Trophoblast cell (in vitro differentiated cells and primary cell): ENCODE measurements at regions not wholly inside any gene's neighbourhood (a gene's known extent, or its start where the extent isn't known, plus 50 kb on each side); places are given as distances from the start of the nearest gene placed in this dataset.

Experiments
- DNase-seq, 2 donors: peaks; one replicate each; pipeline ENCODE4 v3.0.0-alpha.2; 2016
- H2AFZ ChIP-seq: 2 replicates; pipeline ENCODE4 v1.6.1; 2013; ENCODE audit warnings: low read length, moderate library complexity, mild to moderate bottlenecking; ENCODE audit not compliant: insufficient read depth, poor library complexity
- H2AK5ac ChIP-seq: 2 replicates; pipeline ENCODE4 v1.6.1; 2013; ENCODE audit warnings: mild to moderate bottlenecking, low read length
- H2BK120ac ChIP-seq: 2 replicates; pipeline ENCODE4 v1.6.1; 2013; ENCODE audit warnings: low read length, mild to moderate bottlenecking, moderate library complexity; ENCODE audit not compliant: insufficient read depth, poor library complexity
- H2BK12ac ChIP-seq: 2 replicates; pipeline ENCODE4 v1.6.1; 2013; ENCODE audit warnings: mild to moderate bottlenecking, low read length, moderate library complexity
- H2BK5ac ChIP-seq: 2 replicates; pipeline ENCODE4 v1.6.1; 2013; ENCODE audit warnings: low read length, low read depth, moderate library complexity, mild to moderate bottlenecking; ENCODE audit not compliant: poor library complexity
- H3K14ac ChIP-seq: 2 replicates; pipeline ENCODE4 v1.6.1; 2013; ENCODE audit warnings: mild to moderate bottlenecking, low read length
- H3K18ac ChIP-seq: 2 replicates; pipeline ENCODE4 v1.6.1; 2013; ENCODE audit warnings: mild to moderate bottlenecking, low read length
- H3K23ac ChIP-seq: 2 replicates; pipeline ENCODE4 v1.6.1; 2013; ENCODE audit warnings: low read length
- H3K27ac ChIP-seq: 2 replicates; pipeline ENCODE4 v1.5.1; 2013; ENCODE audit warnings: low read depth, mild to moderate bottlenecking, inconsistent platforms, low read length, moderate library complexity
- H3K27me3 ChIP-seq: 2 replicates; pipeline ENCODE4 v1.6.1; 2013; ENCODE audit warnings: inconsistent platforms, mild to moderate bottlenecking, low read length, moderate library complexity; ENCODE audit not compliant: insufficient read depth
- H3K36me3 ChIP-seq, 2 experiments: 1 replicate in 1 of 2; 2 replicates in 1 of 2; pipeline ENCODE4 v1.6.1; 2013; ENCODE audit warnings: low read length in 2 of 2, mild to moderate bottlenecking in 2 of 2, moderate library complexity in 1 of 2; ENCODE audit not compliant: insufficient read depth in 2 of 2, control insufficient read depth in 1 of 2
- H3K4ac ChIP-seq: 2 replicates; pipeline ENCODE4 v1.6.1; 2013; ENCODE audit warnings: low read depth, mild to moderate bottlenecking, low read length, moderate library complexity
- H3K4me1 ChIP-seq, 2 experiments: 1 replicate in 1 of 2; 2 replicates in 1 of 2; pipeline ENCODE4 v1.6.1; 2013; ENCODE audit warnings: low read length in 2 of 2, mild to moderate bottlenecking in 2 of 2, moderate library complexity in 1 of 2; ENCODE audit not compliant: insufficient read depth in 2 of 2, control insufficient read depth in 1 of 2
- H3K4me2 ChIP-seq: 2 replicates; pipeline ENCODE4 v1.6.1; 2013; ENCODE audit warnings: inconsistent platforms, mild to moderate bottlenecking, low read length, moderate library complexity
- H3K4me3 ChIP-seq: 2 replicates; pipeline ENCODE4 v1.5.1; 2013; ENCODE audit warnings: mild to moderate bottlenecking, low read depth, low read length, inconsistent platforms
- H3K79me1 ChIP-seq: one replicate; pipeline ENCODE4 v1.6.1; 2013; ENCODE audit warnings: low read length
- H3K79me2 ChIP-seq: 2 replicates; pipeline ENCODE4 v1.6.1; 2013; ENCODE audit warnings: low read length, mild to moderate bottlenecking; ENCODE audit not compliant: control insufficient read depth, insufficient read depth, poor library complexity
- H3K9ac ChIP-seq: 2 replicates; pipeline ENCODE4 v1.6.1; 2013; ENCODE audit warnings: mild to moderate bottlenecking, low read length
- H3K9me3 ChIP-seq: 2 replicates; pipeline ENCODE4 v1.6.1; 2013; ENCODE audit warnings: low read depth, mild to moderate bottlenecking, control low read depth, inconsistent platforms, low read length; ENCODE audit not compliant: insufficient read depth
- H4K12ac ChIP-seq: 2 replicates; pipeline ENCODE4 v1.6.1; 2013; ENCODE audit warnings: low read depth, mild to moderate bottlenecking, low read length, moderate library complexity
- H4K8ac ChIP-seq: 2 replicates; pipeline ENCODE4 v1.6.1; 2013; ENCODE audit warnings: low read depth, mild to moderate bottlenecking, low read length, moderate library complexity
- H4K91ac ChIP-seq: one replicate; pipeline ENCODE4 v1.6.1; 2013; ENCODE audit warnings: low read depth, mild to moderate bottlenecking, low read length, moderate library complexity
- WGBS: extraction: QIAGEN DNeasy Blood & Tissue Kit; methylation state at CpG from one replicate; pipeline ENCODE4 v1.1.7; 2013; ENCODE audit warnings: missing lambda C conversion rate; ENCODE audit not compliant: insufficient read length, insufficient coverage; ENCODE audit errors: extremely low coverage; 5-methylcytosine and 5-hydroxymethylcytosine counted together

DNA sequence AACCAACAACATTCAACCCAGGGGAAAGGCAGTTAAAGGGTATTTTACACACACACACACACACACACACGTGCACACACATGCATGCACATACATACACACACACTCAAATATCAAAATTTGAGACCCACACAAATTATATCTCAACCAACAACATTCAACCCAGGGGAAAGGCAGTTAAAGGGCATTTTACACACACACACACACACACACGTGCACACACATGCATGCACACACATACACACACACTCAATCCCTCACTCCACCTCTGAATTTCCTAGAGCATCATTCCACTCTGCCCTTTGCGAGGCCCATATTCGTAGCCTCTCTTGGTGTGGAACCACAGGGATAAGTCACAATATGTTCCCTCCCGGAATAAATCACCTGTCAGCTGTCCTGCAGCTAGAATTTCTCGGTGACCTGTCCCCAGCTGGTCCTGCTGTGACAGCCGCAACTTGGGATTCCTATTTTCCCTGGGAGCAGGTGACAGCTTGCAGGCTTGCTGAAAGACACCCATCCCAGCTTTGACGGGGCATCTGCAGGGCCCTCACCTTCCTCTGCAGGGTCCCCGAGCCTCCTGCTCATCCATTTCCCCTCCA, 122.7 kb downstream of the PSMG1 start:
- no peak overlapping the region for H4K8ac ChIP-seq
- no peak overlapping the region for H3K9ac ChIP-seq
- no peaks in the 10 kb centered on the region for H3K79me2 ChIP-seq
- no peak overlapping the region for H3K4me2 ChIP-seq
- H2AK5ac ChIP-seq, result no peak overlapping the region
- no peak overlapping the region for H3K4ac ChIP-seq
- H3K27me3 ChIP-seq, result no peaks in the 10 kb centered on the region
- no peak overlapping the region for H2AFZ ChIP-seq
- no peak overlapping the region for H2BK5ac ChIP-seq
- no peak overlapping the region for H2BK120ac ChIP-seq
- H3K27ac ChIP-seq, result no peak overlapping the region
- no peak overlapping the region for H3K23ac ChIP-seq
- no peaks in the 10 kb centered on the region for H3K4me1 ChIP-seq
- no peak overlapping the region for H4K91ac ChIP-seq
- no peak overlapping the region for H3K4me3 ChIP-seq
- no peak overlapping the region for H4K12ac ChIP-seq
- no CpG with 5 or more reads among the region's 9 CpGs for WGBS
- peaks cover 9% of the 10 kb centered on the region for H3K9me3 ChIP-seq
- no peak overlapping the region for H2BK12ac ChIP-seq
- H3K79me1 ChIP-seq, result no peaks in the 10 kb centered on the region
- no peak for DNase-seq
- no peaks in the 10 kb centered on the region for H3K36me3 ChIP-seq
- H3K18ac ChIP-seq, result no peak overlapping the region
- H3K14ac ChIP-seq, result no peak overlapping the region

DNA sequence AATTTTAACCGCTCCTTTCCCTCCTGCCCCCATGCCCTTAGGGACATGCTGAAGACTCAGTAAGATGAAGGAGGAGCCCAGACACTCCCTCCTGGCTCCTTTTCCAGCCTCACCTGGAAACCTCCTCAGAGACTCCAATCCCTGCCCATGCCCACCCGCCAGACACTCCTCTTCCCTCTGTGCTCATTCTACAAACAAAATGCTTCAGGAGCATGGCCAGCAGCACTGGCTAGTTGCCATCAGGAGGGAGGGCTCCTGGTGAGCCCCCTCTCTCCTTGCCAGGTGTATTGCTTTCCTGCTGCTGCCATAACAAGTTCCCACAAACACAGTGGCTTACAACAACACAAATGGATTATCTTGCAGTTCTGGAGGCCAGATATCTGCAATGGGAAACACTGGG, 126.1 kb downstream of the PSMG1 start:
- Histone ChIP-seq H3K36me3 (no peaks in the 10 kb centered on the region), H2BK5ac (no peak overlapping the region), H3K27ac (no peak overlapping the region), H3K79me1 (no peaks in the 10 kb centered on the region), H3K4me3 (no peak overlapping the region), H3K4me2 (no peak overlapping the region), H3K79me2 (no peaks in the 10 kb centered on the region), H4K12ac (no peak overlapping the region), H2BK120ac (no peak overlapping the region), H4K91ac (no peak overlapping the region), H3K9me3 (peaks cover under 1% of the 10 kb centered on the region), H2AK5ac (no peak overlapping the region), H2AFZ (no peak overlapping the region), H3K27me3 (no peaks in the 10 kb centered on the region), H2BK12ac (no peak overlapping the region), H3K23ac (no peak overlapping the region), H4K8ac (no peak overlapping the region), H3K18ac (no peak overlapping the region), H3K14ac (no peak overlapping the region), H3K4me1 (peaks cover 6 to 10% of the 10 kb centered on the region in 2 experiments), H3K9ac (no peak overlapping the region), H3K4ac (no peak overlapping the region)
- DNase-seq, result no peak
- no CpG with 5 or more reads among the region's 2 CpGs for WGBS

DNA sequence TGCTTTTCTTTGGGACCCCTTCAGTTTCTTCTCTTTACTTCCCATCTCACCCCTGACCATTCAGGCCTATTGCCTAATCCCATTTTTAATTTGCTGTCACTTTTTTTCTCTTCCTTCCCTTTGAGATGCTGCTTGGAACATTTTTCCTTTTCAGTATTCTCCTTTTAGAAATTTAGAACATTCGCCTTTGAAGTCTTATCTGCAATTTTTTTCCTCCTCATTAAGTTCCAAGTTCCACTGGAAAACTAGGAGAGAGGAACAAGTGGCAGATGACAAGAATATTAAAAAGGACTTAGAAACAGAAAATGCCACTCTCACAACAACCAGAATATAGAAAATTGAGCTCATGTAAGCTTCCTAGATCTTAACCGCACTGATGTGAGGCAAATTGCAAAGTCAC, 126.6 kb downstream of the PSMG1 start:
- H3K9ac ChIP-seq, result no peak overlapping the region
- H3K14ac ChIP-seq, result no peak overlapping the region
- no peaks in the 10 kb centered on the region for H3K79me2 ChIP-seq
- no peak overlapping the region for H2BK5ac ChIP-seq
- no peak overlapping the region for H2AK5ac ChIP-seq
- DNase-seq, result no peak
- H3K27me3 ChIP-seq, result no peaks in the 10 kb centered on the region
- no peak overlapping the region for H3K4me2 ChIP-seq
- no peak overlapping the region for H3K23ac ChIP-seq
- no CpG with 5 or more reads among the region's 2 CpGs for WGBS
- no peaks in the 10 kb centered on the region for H3K9me3 ChIP-seq
- no peak overlapping the region for H4K91ac ChIP-seq
- no peak overlapping the region for H4K8ac ChIP-seq
- H3K36me3 ChIP-seq, result no peaks in the 10 kb centered on the region
- H4K12ac ChIP-seq, result no peak overlapping the region
- peaks cover 6 to 10% of the 10 kb centered on the region in 2 experiments for H3K4me1 ChIP-seq
- H3K79me1 ChIP-seq, result no peaks in the 10 kb centered on the region
- no peak overlapping the region for H3K27ac ChIP-seq
- H3K4ac ChIP-seq, result no peak overlapping the region
- no peak overlapping the region for H2BK12ac ChIP-seq
- H3K4me3 ChIP-seq, result no peak overlapping the region
- H2AFZ ChIP-seq, result no peak overlapping the region
- no peak overlapping the region for H3K18ac ChIP-seq
- H2BK120ac ChIP-seq, result no peak overlapping the region

DNA sequence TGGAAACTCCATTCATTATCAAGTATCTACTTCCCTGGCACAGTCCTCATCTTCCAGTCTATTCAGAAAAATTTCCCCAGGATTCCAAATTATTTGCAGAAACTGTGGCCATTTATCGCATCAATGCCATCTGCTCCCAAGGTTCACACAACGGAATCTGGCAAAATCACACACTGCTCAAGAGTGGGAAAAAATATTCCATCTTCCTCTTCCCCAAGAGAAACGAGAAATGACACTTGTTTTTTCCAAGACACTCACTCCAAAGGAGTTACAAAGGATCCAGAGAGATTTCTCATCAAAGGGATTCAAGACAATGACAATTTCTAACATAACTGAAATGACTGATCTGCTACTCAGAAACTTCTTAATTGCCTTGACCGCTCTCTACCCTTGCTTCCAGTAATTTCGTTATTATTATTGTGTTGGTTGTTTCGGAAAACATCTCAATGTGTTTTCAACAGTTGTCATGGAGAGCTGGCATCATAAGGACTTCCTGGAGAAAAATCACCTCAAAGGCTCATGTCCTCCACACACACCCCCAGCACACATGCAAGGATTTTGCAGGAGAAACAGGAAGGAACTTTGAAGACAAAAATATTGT, 128.0 kb downstream of the PSMG1 start:
- no peaks in the 10 kb centered on the region for H3K36me3 ChIP-seq
- WGBS, result no CpG with 5 or more reads among the region's 6 CpGs
- peak; percentile 41 to 78 for DNase-seq

More for the DNA sequence above, 128.0 kb downstream of the PSMG1 start:
- Histone ChIP-seq H3K79me1 (no peaks in the 10 kb centered on the region), H2AFZ (no peak overlapping the region), H2AK5ac (no peak overlapping the region), H4K12ac (no peak overlapping the region), H4K8ac (no peak overlapping the region), H2BK5ac (no peak overlapping the region), H3K9me3 (no peaks in the 10 kb centered on the region), H2BK12ac (no peak overlapping the region), H2BK120ac (no peak overlapping the region), H3K4me1 (peaks cover 6 to 10% of the 10 kb centered on the region in 2 experiments), H3K23ac (no peak overlapping the region), H3K18ac (no peak overlapping the region), H3K4me2 (no peak overlapping the region), H4K91ac (no peak overlapping the region), H3K27me3 (no peaks in the 10 kb centered on the region), H3K79me2 (no peaks in the 10 kb centered on the region), H3K14ac (no peak overlapping the region), H3K27ac (no peak overlapping the region), H3K9ac (no peak overlapping the region), H3K4me3 (no peak overlapping the region), H3K4ac (no peak overlapping the region)
